DMS153 treated with DMSO at 0.1 percent for 48 hours (cell line): ENCODE measurements at regions not wholly inside any gene's neighbourhood (a gene's known extent, or its start where the extent isn't known, plus 50 kb on each side); places are given as distances from the start of the nearest gene placed in this dataset.
"Not testable (repeated sequence)": the region's sequence is repeated elsewhere in the genome, so short reads cannot be mapped to it uniquely, and the experiment has no call there.

Source experiments
- DNase-seq: peaks from one replicate; lab custom pipeline; 2025; ENCODE audit not compliant: unreplicated experiment; lab: John Stamatoyannopoulos, UW

DNA sequence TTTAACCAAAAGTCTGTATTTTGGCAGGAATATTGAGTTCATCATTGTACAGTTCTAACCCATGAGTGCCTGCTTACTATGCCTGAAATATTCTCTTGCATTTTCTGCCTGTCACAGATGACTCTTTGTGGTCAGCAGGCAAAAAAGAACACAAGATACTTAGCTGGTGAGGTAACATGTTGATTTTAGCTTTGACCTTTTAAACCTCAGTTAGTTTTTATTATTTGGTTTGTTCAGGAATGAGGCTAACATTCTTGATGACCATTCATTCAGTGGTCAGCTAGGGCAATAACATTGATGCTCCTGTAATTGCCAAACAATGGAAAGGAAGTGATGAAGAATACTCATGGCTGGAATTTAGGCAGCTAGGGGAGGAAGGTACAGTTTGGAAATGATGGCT, 491.2 kb downstream of the PIK3C3 start:
- no peak for DNase-seq

DNA sequence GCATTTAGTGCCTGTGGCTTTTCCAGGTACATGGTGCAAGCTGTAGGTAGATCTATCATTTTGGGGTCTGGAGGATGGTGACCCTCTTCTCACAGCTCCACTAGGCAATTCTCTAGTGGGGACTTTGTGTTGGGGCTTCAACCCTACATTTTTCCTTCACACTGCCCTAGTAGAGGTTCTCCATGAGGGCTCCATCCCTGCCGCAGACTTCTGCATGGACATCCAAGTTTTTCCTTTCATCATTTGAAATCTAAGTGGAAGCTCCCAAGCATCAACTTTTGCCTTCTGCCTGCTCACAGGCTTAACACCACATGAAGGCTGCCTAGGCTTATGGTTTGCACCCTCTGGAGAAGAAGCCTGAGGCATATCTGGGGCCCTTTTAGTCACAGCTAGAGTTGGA, 492.7 kb downstream of the PIK3C3 start:
- no peak for DNase-seq

DNA sequence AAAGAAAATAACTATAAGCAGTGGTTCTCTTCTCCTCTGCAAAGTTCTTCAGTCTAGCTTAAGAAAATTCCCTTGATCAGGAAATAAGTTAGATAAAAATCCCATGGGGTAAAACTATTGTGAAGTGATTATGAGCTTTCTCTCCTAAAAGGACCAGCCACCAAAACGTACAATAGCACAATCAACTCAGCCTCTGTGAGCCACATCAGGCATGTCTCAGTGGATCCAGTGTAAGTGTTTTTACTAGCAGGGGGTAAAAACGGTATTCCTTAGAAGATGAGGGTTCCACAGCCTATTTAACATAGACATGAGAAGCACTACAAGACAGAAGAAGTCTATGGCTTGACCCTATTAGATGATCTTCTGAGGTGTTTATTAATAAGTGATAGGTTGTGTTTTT, 503.2 kb downstream of the PIK3C3 start:
- DNase-seq = no peak

DNA sequence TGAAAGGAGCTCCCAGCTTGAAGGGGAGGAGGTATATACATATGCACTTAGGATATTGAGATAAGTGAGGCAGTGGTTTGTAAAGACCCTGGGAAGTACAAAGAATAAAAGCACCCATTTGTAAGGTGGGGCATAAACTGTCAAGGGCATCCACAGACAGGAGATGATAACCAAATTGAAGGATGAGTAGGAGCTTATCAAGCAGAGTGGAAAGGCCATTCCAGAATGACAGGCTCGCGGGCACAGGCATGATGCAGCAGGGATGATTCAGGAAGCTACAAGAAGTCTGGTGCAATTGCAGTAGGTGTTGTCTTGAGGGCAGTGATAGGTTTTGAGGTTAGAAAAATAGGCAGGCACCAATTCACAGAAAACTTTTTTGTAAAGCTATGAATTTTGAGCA, 504.8 kb downstream of the PIK3C3 start:
- no peak for DNase-seq

DNA sequence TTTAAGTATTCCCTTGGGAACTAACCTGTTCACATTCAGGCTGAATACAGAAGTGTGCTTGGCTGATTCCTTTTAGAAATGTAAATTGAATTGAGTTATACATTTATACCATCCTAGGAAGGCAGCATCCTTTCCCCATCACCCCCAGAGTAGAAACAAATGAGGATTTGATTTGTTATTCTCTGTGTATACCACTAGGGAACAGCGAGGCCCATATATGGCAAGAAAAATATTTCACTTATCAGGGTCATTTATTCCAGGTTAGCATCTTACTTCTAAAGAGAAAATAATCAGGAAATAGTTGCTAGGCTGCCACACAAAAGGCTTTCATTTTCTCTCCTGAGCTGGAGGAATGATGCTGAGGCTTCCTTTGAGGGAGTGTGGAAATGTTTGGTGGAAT, 516.9 kb downstream of the PIK3C3 start:
- DNase-seq = no peak

DNA sequence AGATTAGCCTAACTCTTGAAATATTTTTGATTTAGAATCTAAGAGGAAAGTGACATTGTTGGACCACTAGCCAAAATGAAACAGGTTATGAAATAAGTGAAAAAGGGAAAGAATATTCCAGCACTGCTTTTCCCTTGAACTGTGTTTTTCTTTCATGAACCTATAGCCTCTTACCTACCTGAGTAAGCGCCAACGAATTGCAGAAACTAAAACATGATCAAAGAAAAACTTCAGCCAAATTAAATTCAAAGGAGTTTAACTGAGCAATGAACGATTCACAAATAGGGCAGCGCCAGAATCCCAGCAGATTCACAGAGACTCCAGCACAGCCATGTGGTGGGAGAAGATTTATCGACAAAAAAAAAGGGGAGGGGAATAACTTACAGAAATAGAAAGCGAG, 518.6 kb downstream of the PIK3C3 start:
- DNase-seq = no peak

DNA sequence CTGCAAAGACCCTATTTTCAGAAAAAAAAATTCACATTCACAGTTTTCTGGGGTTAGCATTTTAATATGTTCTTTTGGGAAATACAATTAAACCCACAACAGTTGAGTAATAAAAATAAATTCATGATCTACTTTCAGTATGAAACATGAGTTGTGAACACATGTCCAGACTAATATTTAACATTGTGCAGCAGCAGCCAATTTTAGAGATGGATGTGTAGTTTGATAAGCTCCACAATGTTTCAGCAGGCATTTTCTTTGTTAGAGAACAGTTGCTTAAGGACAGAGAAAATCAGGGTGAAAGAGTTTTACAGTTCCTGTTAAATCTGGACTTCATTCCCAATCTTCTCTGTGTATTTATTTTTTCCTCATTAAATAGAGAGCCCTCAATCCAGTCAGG, 519.5 kb downstream of the PIK3C3 start:
- no peak for DNase-seq

DNA sequence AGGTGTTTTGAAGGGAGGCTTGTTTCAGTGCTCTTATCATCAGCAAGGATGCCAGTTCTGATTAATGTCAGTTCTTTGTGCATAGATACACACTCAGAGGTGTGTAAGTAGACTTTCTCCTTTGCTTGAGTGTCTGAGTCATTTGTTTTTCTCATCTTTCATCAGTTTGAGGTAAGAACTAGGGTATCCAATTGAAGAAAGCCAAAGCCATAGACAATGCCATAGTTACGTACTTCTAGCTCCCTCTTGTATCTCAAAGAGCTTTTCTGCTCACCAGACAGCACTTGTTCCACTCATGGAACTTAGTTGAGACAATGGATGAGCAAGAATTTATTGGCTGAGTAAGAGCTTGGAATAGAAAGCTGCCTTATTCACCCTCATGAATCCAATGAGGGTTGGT, 520.1 kb downstream of the PIK3C3 start:
- no peak for DNase-seq

DNA sequence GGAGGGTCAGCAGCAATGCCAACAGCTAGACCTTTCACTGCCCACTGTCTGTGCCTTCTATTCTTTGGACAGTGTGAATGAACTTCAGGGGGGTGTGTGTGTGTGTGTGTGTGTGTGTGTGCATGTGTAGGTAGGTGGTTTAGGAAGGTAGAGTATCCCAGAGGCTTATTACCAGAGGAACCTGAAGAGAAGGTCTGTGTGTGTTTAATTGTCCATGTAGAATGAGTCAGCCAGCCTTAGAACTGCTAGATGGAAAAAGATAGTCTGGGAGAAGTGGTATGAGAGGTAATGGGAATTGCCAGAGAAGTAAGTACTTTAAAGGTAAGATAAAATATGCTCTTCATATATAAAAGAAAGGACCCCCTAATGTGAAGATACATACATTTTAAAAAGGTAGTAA, 522.2 kb downstream of the PIK3C3 start:
- DNase-seq = no peak

DNA sequence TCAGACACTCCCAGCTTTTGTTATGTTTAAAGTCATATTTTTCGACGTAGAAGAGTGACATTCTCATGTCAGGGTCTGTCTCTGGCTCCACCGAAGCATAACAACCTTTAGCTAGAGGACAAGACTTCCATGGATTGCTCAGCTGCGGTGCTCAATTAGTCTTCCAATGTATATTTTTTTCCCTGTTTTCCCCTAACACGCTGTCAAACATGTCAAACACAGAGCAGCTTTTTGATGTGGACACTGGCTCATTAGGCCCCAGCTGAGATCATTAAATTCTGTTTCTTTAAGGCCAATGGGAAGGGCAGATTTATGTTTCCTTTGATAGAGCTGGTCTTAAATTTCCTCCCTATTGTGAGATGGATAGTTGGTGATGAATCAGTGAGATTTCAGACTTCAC, 525.4 kb downstream of the PIK3C3 start:
- DNase-seq = no peak

DNA sequence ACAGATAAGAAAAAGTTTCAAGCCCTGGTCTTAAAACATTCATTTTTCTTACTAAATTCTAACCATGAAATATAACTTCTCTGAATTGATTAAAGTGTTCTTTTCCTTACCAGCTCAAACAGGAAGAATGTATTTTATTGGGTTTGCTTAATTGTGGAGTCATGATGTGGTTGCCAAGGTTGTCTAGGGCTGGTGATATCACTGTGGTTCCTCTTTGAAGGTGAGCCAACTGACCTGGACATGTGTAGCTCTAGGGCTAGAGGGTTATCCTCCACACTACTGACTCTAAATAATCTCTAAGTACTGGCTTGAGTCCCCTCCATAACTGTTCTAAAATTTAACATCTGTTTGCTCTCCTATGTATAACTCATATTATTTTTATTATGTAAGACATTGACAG, 529.6 kb downstream of the PIK3C3 start:
- no peak for DNase-seq

DNA sequence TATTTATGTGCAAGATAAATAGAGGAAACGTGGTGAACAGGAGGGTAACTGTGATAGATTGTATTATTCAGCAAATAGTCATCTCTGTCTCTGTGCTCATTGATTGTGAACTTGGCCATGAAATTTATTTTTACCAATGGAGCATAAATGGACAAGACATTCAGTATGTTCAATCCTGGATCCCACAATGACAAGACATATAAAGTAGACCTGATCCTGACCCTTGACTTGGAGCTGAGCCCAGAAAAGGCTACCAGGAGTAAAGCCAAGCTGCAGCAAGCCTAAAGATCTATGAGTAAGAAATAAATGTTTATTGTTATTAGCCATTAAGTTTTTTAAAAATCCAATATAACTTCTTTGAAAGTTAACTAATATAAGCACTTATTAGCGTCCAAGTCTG, 531.2 kb downstream of the PIK3C3 start:
- DNase-seq = no peak

DNA sequence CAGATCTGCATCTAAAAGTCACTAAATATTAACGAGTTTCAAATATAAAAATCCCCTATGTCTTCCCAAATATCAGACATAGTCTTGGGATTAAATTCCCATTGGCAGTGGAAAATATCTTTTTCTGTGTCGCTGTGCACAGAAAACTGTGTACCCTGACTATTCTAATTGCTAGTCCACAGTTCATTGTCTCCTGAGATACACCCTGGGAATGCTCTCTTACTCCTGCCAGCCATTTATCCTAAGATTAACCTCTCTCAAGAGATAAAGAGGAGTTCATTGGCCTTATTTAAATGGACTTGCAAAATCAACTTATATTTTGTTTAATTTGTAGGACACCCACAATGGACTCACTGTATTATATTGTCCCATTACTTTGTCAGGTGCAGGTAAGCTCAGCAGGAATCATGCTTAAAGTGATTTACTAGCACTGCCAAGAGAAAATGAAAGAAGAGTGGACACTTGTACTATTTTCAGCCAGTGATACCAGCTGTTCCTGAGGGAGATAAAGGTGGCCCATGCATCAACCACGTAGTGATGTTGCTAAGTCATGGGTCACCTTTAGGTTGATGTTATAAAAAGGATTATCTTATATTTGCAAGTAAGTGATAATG, 553.8 kb downstream of the PIK3C3 start:
- DNase-seq = no peak

DNA sequence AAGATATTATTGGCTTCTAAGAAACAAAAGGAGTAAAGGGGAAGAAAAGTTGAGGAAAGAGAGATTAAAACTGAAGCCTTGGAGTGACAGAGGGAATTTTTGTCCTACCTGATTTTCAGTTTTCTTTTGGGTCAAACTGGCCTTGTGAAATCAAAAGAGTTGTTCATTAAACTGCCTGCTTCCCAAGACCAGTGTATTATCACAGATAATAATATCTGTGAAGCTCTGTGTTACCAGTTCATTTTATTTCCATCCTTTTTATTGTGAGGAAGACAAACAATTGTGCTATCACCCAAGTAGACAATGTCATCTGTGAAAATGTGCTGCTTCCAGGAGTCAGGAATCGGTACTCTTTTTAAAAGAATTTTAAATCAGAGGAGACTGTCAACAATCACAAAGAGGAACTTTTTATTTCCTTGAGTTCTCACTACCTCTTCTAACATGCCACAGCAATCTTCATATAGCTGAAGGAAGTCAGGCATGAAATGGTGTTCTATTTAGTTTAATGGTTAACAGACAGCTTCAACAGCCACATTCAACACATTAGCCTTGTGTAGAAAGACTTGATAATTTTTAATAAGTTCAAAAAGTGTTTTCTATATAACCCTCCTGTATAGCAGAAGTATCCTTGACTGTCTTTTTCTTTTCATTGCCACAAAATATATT, 554.8 kb downstream of the PIK3C3 start:
- no peak for DNase-seq

DNA sequence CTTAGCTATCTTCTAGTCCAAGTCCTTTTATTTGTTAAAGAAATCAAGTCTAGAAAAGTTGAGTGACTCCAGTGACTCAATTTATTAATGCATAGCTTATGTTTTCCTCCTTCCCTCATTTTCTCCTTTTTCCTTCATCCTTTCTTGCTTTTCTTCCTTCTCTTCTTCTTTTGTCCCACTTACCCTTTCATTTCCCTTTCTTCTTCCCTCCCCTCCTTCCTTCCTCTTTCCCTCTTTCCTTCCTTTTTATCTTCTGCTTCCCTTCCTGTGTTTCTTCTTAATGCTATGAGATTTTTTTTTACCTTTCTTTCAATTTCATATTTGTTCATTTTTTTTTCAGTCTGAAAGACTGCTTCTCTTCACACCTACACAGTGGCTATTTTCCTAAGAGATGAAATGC, 555.5 kb downstream of the PIK3C3 start:
- no peak for DNase-seq

DNA sequence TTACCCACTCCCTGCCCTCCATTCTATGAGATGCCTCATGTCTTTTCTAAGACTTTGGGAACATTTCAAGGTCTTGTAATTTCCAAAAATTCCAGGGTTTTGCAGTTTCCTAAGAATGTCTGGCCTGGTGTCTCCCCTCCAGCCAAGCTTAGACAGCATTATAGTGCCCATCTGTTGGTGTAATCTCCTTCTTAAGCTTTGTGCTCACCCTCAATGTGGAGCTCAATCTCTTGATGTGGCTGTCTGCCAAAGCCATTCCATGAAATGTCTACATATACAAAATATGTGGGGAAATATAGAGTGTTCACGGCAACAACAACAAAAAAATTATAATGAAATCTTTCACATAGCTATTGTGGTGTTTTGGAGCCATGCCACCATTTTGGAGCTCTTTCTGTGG, 558.4 kb downstream of the PIK3C3 start:
- DNase-seq = no peak

DNA sequence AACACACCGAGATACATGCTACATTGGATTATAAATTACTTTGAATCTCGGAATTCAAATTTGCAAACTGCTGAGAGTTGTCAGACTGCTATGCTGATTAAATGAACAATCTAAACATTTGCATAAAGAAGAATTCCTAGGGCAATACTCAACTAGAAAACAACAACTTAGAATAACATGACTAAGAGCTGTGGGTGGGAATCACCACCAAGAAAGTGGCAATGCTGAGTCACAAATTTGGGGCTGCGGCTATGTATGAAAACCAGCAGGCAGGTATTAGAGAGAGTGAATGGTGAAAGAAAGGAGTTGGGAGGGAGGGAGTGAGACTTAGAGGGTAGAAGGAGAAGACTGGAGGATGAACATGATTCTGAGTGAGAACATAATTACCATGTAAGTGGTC, 559.5 kb downstream of the PIK3C3 start:
- no peak for DNase-seq

DNA sequence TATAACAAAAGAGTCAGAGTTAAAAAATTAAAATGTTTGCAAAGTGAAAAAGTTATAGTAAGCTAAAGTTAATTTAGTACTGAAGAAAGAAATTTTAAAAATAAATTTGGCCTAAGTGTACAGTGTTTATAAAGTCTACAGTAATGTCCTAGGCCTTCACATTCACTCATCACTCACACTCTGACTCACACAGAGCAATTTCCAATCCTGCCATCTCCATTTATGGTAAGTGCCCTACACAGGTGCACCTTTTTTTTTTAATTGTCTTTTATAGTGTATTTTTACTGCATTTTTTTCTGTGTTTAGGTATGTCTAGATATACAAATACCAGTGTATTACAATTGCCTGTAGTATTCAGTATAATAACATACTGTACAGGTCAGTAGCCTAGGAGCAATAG, 562.9 kb downstream of the PIK3C3 start:
- DNase-seq = no peak

DNA sequence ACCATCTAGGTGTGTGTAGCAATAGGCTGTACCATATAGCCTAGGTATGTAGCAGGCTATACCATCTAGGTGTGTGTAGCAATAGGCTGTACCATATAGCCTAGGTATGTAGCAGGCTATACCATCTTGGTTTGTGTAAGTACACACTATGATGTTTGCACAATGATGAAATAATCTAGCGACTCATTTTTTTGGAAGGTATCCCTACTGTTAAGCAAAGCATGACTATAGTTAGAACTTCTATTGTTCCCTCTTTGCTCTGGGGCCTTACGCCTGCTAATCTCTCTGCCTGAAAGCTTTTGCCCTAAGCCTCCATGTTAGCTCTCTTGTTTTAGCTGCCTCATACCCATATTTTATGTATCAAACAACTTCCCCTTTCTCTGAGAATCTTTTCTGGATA, 563.3 kb downstream of the PIK3C3 start:
- not testable (repeated sequence) for DNase-seq

DNA sequence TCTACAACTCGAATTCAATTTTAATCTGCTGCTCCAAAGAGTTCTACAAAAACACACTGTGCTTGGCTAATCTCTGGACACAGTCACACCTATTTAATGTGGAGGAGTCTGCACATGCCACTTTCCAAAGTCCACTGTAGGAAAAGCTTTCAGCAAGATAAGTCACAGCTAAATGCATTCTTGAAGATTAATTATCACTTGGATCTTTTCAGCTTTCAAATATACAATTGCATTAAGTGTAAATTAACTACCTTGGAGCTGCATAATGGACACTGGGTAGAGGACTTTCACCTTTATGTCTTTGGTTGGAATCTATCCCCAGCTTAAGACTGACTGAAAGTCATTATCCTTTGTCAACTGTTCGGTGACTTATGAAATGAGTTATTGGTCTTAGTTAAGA, 565.1 kb downstream of the PIK3C3 start:
- DNase-seq = no peak

DNA sequence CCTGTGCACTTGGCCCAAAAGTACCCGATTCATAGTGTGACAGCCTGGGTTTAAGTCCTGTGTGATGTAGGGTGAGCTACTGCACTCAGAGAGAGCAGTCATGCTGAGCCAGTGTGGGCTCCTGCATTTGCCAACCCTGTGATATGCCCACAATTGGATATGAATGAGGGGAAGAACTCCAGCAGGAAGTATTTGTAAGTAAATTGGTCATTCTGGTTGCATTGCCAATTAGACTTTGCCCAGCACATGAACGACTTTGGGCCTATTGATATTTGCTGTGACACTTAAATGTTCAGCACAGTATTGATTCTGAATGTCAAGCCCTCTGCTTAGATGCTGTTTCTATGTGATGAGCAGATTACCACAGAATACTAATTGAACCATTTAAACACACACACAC, 570.9 kb downstream of the PIK3C3 start:
- peak; percentile 12 for DNase-seq

DNA sequence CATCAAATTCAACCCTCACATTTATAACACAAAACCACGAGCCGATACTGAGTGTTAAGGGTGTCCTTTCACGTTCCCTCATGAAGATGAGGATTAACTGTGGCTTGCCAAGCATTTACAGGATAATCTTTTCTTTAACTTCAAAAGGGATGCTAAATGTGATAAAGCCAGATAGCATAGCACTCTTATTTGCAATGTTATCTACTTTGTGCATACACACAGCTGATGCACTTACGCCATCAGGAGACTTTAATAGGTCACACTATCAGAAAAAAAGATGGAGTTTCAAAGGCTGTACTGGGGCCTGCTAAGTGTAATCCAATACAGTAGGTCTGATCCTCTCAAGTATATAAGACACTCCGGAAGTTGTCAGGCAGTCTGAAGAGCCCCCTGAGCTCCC, 572.7 kb downstream of the PIK3C3 start:
- DNase-seq = no peak

DNA sequence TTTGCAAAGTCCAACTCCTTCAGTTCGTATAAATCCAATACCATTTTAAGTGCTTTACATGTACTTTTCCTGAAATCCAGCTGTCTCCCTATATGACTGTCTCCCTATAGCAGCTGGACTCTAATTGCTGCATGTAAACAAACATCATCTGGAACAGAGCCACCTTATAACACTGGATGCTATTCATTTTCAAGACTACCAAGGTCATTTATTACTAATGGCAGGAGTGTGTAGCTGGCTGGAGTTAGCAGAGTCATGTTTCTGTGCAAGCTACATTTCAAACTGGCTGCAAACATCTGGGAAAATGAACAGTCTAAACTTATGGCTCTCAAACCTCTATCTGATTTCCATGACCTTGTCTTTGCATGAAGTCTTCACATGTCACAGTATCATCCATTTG, 575.2 kb downstream of the PIK3C3 start:
- DNase-seq = no peak
